Esophagus muscularis mucosa (tissue), 3 donors: ENCODE measurements at regions not wholly inside any gene's neighbourhood (a gene's known extent, or its start where the extent isn't known, plus 50 kb on each side); places are given as distances from the start of the nearest gene placed in this dataset.

Source experiments
- CTCF ChIP-seq, 3 experiments: fragments of 200-600 bp in 2 of 3; fragments of 450-650 bp in 1 of 3; sonication (generic) in 2 of 3; IDR thresholded peaks; one replicate each; pipeline ENCODE4 v1.5.1; 2017 to 2019; ENCODE audit warnings: antibody characterized with exemption in 3 of 3, mild to moderate bottlenecking in 2 of 3, moderate library complexity in 1 of 3
- POLR2A ChIP-seq: fragments of 450-650 bp; IDR thresholded peaks from one replicate; pipeline ENCODE4 v1.6.1; 2017; ENCODE audit warnings: antibody characterized with exemption, moderate library complexity, mild to moderate bottlenecking, low read depth

GRCh38 chr10:20405050-20405449, 492.1 kb downstream of the NEBL start:
- no peak for TF ChIP-seq CTCF (IDR thresholded peaks at IDR 0.05)
- TF ChIP-seq POLR2A: no peak
